Caco-2 (cell line): ENCODE measurements at regions not wholly inside any gene's neighbourhood (a gene's known extent, or its start where the extent isn't known, plus 50 kb on each side); places are given as distances from the start of the nearest gene placed in this dataset.

Experiments
- BruUV-seq: library from RNA; stranded (reverse); fragments of 400-500 nt; replicated peaks from 2 replicates; lab custom pipeline; 2021; lab: Mats Ljungman, UMichigan
- CTCF ChIA-PET: fragments of 300-600 bp; sonication (Branson Sonifier 250); formaldehyde crosslinking; loops from one replicate; lab custom pipeline; 2022; ENCODE audit warnings: antibody characterized with exemption; lab: Charles Lee
- POLR2A ChIA-PET: fragments of 300-600 bp; sonication (Branson Sonifier 250); formaldehyde crosslinking; loops from one replicate; lab custom pipeline; 2022; ENCODE audit warnings: antibody characterized with exemption; lab: Charles Lee
- DNase-seq, 2 experiments: peaks; one replicate each; pipeline versions ENCODE4 v3.0.0 to v3.0.0-alpha.2; 2020 to 2022
- H3K27me3 ChIP-seq: replicated peaks from 2 replicates; pipeline ENCODE4 v1.6.0; 2011; ENCODE audit warnings: low read length; ENCODE audit not compliant: control insufficient read depth, insufficient read depth
- H3K36me3 ChIP-seq: 2 replicates; pipeline ENCODE4 v1.5.1; 2011; ENCODE audit warnings: low read length; ENCODE audit not compliant: control insufficient read depth, insufficient read depth
- H3K4me1 ChIP-seq: fragments of 250-450 bp; sonication (Bioruptor Pico); 2 replicates; pipeline ENCODE4 v1.5.1; 2020; ENCODE audit warnings: mild to moderate bottlenecking
- H3K4me3 ChIP-seq: 2 replicates; pipeline ENCODE4 v1.5.1; 2011; ENCODE audit warnings: low read depth, mild to moderate bottlenecking, control low read depth, low read length
- H3K9me3 ChIP-seq: fragments of 250-450 bp; sonication (Bioruptor Pico); 2 replicates; pipeline ENCODE4 v1.5.1; 2020; ENCODE audit warnings: mild to moderate bottlenecking, moderate library complexity
- H3K27ac Mint-ChIP-seq: one replicate; pipeline ENCODE4 v1.8.0; 2022; ENCODE audit warnings: mixed read lengths; ENCODE audit not compliant: unreplicated experiment
- H3K27me3 Mint-ChIP-seq: one replicate; pipeline ENCODE4 v1.8.0; 2022; ENCODE audit warnings: mixed read lengths; ENCODE audit not compliant: insufficient read depth, unreplicated experiment
- H3K36me3 Mint-ChIP-seq: one replicate; pipeline ENCODE4 v1.8.0; 2022; ENCODE audit warnings: mild to moderate bottlenecking, mixed read lengths; ENCODE audit not compliant: insufficient read depth, unreplicated experiment
- H3K4me1 Mint-ChIP-seq: one replicate; pipeline ENCODE4 v1.8.0; 2022; ENCODE audit warnings: low read depth, mixed read lengths; ENCODE audit not compliant: unreplicated experiment
- H3K4me3 Mint-ChIP-seq: one replicate; pipeline ENCODE4 v1.8.0; 2022; ENCODE audit warnings: mild to moderate bottlenecking, moderate library complexity, mixed read lengths; ENCODE audit not compliant: unreplicated experiment
- H3K9me3 Mint-ChIP-seq: one replicate; pipeline ENCODE4 v1.8.0; 2022; ENCODE audit warnings: mixed read lengths; ENCODE audit not compliant: unreplicated experiment
- intact Hi-C: fragments of 100-400 bp; cut with micrococcal nuclease; formaldehyde crosslinking; loops from one replicate; pipeline ENCODE4 v1.10.0; 2022; ENCODE audit not compliant: unreplicated experiment
- TF ChIP-seq, protein P1 (sequence below), 2 experiments: fragments of 200-600 bp in 1 of 2; IDR thresholded peaks; 1 replicate in 1 of 2; 2 replicates in 1 of 2; pipeline versions ENCODE4 v1.5.1 to v1.8.0; 2011 to 2022; ENCODE audit warnings: antibody characterized with exemption in 1 of 2, control low read depth in 1 of 2, inconsistent platforms in 1 of 2, low read depth in 1 of 2, low read length in 1 of 2, mild to moderate bottlenecking in 1 of 2, moderate library complexity in 1 of 2; ENCODE audit not compliant: insufficient read depth in 1 of 2, severe bottlenecking in 1 of 2, unreplicated experiment in 1 of 2

DNA sequence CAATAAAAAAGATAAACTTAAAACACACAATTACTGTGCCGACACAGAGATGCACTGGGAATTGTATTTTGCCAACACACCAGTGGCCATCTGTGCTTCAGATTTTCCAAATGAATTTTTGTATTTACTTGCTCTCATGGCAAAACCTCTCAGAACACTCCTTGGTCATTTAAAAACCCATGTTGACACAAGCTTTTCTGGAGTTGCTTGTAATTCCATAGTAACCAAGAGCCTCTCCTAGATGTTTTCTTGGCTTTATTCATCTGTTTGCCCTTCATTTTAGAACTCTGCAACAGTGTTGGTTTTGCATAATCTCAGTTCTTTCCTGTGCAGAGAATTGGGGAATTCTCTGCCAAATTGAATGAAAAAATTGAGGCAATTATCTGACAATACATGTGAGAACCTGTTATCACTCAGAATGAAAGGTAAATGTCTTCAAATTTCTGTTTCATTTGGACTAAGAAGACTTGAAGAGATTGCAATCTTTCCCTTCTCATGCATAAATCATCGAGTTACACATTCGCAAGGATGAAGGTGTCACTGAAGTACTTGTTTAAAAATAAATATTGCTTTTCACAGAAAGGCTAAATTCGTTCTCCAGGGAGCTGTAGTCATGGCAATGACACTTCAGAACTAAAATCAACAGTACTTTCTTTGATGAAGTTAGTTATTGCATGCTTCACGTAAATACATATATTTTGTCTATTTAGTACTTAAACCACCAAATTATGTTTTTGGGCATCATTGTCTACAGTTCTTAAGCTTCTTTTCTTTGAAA is 301.8 kb upstream of the CTSO start:
- POLR2A ChIA-PET = no interaction called here
- Histone ChIP-seq H3K27me3 (no peaks in the 10 kb centered on the region), H3K36me3 (no peaks in the 10 kb centered on the region), H3K9me3 (no peaks in the 10 kb centered on the region), H3K4me3 (no peak overlapping the region), H3K4me1 (no peaks in the 10 kb centered on the region)
- CTCF ChIA-PET = no interaction called here
- Mint-ChIP-seq H3K36me3 (no peaks in the 10 kb centered on the region), H3K27ac (no peak overlapping the region), H3K9me3 (no peaks in the 10 kb centered on the region), H3K4me1 (peaks cover 7% of the 10 kb centered on the region), H3K4me3 (no peak overlapping the region), H3K27me3 (no peaks in the 10 kb centered on the region)
- BruUV-seq = no TSS peak
- no peak for DNase-seq
- TF ChIP-seq, protein P1, sequence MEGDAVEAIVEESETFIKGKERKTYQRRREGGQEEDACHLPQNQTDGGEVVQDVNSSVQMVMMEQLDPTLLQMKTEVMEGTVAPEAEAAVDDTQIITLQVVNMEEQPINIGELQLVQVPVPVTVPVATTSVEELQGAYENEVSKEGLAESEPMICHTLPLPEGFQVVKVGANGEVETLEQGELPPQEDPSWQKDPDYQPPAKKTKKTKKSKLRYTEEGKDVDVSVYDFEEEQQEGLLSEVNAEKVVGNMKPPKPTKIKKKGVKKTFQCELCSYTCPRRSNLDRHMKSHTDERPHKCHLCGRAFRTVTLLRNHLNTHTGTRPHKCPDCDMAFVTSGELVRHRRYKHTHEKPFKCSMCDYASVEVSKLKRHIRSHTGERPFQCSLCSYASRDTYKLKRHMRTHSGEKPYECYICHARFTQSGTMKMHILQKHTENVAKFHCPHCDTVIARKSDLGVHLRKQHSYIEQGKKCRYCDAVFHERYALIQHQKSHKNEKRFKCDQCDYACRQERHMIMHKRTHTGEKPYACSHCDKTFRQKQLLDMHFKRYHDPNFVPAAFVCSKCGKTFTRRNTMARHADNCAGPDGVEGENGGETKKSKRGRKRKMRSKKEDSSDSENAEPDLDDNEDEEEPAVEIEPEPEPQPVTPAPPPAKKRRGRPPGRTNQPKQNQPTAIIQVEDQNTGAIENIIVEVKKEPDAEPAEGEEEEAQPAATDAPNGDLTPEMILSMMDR (IDR thresholded peaks at IDR 0.05; ENCODE audit: insufficient read depth in 1 of 2, low read depth in 1 of 2, low read length in 1 of 2, severe bottlenecking in 1 of 2, unreplicated experiment in 1 of 2) = no peak
- intact Hi-C loops = no loop called here

DNA sequence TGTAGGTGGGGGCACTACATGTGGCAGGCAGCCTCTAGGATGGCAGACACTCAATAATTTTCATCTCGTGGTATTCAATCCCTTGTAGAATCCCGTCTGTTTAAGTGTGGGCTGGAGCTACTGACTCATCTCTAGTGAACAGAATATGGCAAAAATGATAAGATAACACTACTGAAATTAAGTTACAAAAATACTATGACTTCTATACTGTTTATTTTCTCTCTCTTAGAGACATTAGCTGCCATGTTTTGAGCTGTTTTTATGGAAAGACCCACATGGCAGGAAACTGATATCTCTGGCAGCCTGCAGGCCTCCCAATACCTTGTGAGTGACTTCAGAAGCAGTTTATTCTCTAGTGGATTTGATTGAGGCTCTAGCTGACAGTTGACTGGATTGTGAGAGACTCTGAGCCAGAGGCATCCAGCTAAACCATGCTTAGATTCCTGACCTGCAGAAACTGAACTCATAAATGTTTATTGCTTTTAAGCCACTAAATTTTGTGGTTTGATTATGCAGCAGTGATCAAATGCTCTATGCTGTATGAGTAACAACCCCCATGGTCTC is 298.8 kb upstream of the CTSO start:
- no peak overlapping the region for H3K27ac Mint-ChIP-seq

DNA sequence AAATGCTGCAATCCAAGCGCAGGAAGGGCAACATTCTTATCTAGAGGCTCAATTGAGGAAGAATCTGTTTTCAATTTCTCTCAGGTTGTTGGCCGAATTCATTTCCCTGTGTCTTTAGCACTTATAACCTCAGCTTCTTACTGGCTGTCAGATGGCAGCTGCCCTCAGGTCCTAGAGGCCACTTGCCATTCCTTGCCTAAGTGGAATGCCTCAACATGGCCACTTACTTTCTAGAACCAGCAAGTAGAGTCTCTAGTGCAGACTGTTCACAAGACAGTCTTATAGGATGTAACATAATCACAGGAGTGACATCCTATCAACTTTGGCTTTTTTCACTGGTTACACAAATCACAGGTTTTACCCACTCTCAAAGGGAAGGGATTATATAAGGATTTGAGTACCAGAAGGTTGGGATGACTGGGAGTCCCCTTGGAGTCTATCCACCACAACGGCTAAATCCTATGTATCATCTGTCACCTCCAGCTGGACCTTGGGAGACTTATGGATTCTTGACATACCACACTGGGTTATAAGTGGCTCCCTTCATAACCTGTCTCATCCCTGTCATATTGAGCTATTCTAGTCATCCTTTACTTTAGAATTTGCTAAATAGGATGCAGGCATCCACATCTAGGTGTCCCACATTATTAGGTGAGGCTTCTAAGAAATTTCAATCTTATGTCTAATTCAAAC is 297.9 kb upstream of the CTSO start:
- Histone ChIP-seq H3K9me3 (no peaks in the 10 kb centered on the region), H3K4me3 (no peak overlapping the region), H3K4me1 (no peaks in the 10 kb centered on the region), H3K27me3 (no peaks in the 10 kb centered on the region), H3K36me3 (no peaks in the 10 kb centered on the region)
- no peak overlapping the region for H3K27ac Mint-ChIP-seq
- H3K9me3 Mint-ChIP-seq = no peaks in the 10 kb centered on the region
- H3K27me3 Mint-ChIP-seq = no peaks in the 10 kb centered on the region
- ChIA-PET POLR2A (no interaction called here), CTCF (no interaction called here)
- TF ChIP-seq, protein P1 (IDR thresholded peaks at IDR 0.05; ENCODE audit: insufficient read depth in 1 of 2, low read depth in 1 of 2, low read length in 1 of 2, severe bottlenecking in 1 of 2, unreplicated experiment in 1 of 2) = no peak
- intact Hi-C loops = no loop called here
- H3K36me3 Mint-ChIP-seq = no peaks in the 10 kb centered on the region
- DNase-seq = no peak
- no TSS peak for BruUV-seq
- no peaks in the 10 kb centered on the region for H3K4me1 Mint-ChIP-seq
- H3K4me3 Mint-ChIP-seq = no peak overlapping the region

More for the DNA sequence above, 298.8 kb upstream of the CTSO start:
- Mint-ChIP-seq H3K4me3 (no peak overlapping the region), H3K9me3 (no peaks in the 10 kb centered on the region), H3K4me1 (peaks cover 2% of the 10 kb centered on the region), H3K36me3 (no peaks in the 10 kb centered on the region), H3K27me3 (no peaks in the 10 kb centered on the region)
- no TSS peak for BruUV-seq
- Histone ChIP-seq H3K27me3 (no peaks in the 10 kb centered on the region), H3K36me3 (no peaks in the 10 kb centered on the region), H3K4me3 (no peak overlapping the region), H3K9me3 (no peaks in the 10 kb centered on the region), H3K4me1 (no peaks in the 10 kb centered on the region)
- TF ChIP-seq, protein P1 (IDR thresholded peaks at IDR 0.05; ENCODE audit: insufficient read depth in 1 of 2, low read depth in 1 of 2, low read length in 1 of 2, severe bottlenecking in 1 of 2, unreplicated experiment in 1 of 2) = no peak
- no peak for DNase-seq
- CTCF ChIA-PET = no interaction called here
- intact Hi-C loops = no loop called here
- POLR2A ChIA-PET = no interaction called here
